ENCODE measurements at regions not wholly inside any gene's neighbourhood (a gene's known extent, or its start where the extent isn't known, plus 50 kb on each side); places are given as distances from the start of the nearest gene placed in this dataset.

DNA sequence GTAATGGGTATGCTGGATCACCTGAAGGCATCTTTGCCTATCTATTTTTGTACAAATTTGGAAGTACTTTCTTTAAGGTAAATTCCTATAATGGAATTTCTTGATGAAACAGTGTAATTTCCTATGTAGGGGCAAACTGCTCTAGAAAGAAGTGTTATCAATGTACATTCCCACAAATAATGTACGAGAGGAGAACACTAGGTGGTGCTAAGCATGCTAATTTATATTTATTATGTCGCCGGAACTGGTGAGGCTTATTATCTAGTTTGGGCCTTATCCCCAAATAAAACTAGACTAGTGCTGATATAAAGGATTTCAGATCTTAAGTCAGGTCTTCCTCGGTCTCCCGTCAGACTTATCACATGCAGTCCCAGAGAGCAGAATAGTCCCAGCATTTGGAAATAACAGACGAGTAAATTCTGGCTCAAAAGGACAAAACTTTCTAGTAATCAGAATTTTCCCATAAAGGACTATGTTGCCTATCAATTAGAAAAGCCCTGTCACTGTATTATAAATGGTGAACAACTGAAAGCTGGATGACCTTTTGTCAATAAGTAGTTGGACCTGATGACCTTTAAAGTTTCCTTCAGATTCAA, 86.9 kb upstream of the RBBP8 start:
- intact Hi-C loops (cut with DNase I), result no loop called here

DNA sequence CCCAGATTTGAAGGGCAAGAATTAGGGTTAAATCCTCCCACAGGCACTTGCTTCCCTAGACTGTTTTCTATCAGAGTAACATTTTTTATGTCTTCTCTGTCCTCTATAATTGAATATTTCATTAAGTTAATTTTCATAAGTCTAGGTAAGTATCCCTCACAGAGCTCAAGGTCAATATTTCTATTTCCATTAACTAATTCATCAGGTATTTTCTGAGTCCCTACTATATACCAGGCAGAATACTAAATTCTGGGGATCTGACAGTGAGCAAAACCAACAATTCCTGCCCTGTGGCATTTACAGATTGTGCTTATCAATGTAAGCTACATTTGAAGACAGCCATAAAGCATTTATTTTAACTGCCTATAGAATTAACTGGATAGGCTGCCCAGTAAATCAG, 86.4 kb upstream of the RBBP8 start:
- DNase-seq (ENCODE audit: low spot score), result no peak
- intact Hi-C loops (cut with DNase I), result no loop called here

More for the DNA sequence above, 86.9 kb upstream of the RBBP8 start:
- no peak for DNase-seq (ENCODE audit: low spot score)

DNA sequence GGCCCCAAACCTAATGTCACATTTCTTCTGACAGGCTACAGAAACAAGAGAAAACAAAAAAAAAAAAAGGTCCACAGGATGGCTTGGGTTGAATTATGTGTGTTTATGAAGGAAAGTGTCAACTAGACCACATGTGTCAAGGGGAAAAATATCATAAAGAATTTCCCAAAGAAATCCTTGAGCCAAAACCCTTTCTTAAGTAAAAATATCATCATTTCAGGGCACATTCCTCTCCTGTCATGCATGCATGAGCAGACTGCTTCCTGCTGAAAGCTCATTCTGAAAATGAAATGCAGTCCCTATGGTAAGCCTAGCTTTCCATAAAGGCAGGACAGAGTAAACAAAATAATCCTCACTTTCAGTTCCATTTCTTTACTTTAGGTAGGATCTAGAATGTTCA, 85.7 kb upstream of the RBBP8 start:
- intact Hi-C loops (cut with DNase I), result no loop called here

GRCh38 chr18:22847867-22848451, 85.2 kb upstream of the RBBP8 start:
- DNase-seq (ENCODE audit: low spot score), result no peak
- intact Hi-C loops (cut with DNase I), result no loop called here

More for the DNA sequence above, 85.7 kb upstream of the RBBP8 start:
- no peak for DNase-seq (ENCODE audit: low spot score)

DNA sequence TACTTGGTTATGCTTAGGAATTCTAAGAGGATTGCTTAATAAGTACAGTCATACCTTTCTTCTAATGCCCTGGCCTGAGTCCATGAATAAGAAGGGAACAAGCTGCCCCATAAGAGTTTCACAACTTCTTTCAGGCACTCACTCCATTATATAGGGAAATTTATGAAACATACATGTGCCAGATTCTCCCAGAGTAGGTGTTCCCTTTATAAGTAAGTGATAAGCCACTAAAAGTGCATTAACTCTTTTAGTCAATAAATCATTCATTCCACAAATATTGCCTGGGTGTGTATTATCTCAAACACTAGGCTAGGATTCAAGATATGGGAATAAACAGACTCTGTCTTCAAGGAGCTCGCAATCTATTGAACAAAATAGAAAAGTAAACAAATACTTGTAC, 84.5 kb upstream of the RBBP8 start:
- intact Hi-C loops (cut with DNase I), result no loop called here
- DNase-seq (ENCODE audit: low spot score), result no peak

DNA sequence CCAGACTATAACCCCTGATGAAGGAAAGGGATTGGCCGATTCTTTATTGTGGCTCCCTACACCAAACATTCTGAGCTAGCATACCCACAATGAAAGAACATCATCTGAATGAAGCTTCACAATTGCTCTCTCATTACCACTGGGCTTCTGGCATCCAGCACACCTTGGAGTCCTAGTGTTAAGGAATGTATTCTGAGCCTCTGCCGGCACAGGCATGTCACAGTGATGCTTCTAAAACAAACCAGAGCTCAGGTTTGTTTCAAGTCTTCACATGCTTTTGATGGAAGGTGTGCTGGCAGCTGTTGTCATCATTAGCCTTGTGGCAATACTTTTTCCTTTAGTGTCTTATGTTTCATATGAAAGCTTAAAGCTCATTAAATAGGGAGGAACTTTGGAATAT, 76.3 kb upstream of the RBBP8 start:
- intact Hi-C loops (cut with DNase I), result no loop called here
- DNase-seq (ENCODE audit: low spot score), result no peak

DNA sequence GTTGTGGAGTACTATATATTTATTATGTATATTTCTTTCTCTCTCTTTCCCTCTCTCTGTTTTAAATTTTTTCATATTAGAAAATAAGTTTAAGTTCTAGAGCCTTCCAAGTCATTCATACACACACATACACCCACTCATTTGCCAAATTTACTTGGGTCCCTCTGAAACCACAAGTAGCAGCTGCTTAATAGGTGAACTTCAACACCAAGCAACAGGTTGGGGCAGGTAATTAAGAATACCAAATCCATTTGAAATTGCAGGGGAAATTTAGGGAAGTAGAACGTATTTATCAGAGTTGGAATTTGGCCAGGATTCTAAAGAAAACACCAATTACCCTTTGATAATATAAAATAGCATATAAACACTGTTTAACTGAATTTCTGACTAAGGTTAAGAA, 75.0 kb upstream of the RBBP8 start:
- DNase-seq (ENCODE audit: low spot score), result no peak
- intact Hi-C loops (cut with DNase I), result no loop called here

DNA sequence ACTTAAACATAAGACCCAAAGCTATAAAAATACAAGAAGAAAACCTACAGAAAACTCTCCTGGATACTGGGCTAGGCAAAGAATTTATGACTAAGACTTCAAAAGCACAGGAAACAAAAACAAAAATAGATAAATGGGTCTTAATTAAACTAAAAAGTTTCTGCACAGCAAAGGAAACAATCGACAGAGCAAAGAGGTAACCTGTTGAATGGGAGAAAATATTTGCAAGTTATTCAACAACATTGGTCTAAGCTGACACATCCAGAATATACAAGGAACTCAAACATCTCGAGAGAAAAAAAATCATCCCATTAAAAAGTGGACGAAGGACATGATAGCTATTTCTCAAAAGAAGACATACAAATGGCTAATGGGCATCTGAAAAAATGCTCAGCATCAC, 72.3 kb upstream of the RBBP8 start:
- intact Hi-C loops (cut with DNase I), result no loop called here
- DNase-seq (ENCODE audit: low spot score), result no peak

DNA sequence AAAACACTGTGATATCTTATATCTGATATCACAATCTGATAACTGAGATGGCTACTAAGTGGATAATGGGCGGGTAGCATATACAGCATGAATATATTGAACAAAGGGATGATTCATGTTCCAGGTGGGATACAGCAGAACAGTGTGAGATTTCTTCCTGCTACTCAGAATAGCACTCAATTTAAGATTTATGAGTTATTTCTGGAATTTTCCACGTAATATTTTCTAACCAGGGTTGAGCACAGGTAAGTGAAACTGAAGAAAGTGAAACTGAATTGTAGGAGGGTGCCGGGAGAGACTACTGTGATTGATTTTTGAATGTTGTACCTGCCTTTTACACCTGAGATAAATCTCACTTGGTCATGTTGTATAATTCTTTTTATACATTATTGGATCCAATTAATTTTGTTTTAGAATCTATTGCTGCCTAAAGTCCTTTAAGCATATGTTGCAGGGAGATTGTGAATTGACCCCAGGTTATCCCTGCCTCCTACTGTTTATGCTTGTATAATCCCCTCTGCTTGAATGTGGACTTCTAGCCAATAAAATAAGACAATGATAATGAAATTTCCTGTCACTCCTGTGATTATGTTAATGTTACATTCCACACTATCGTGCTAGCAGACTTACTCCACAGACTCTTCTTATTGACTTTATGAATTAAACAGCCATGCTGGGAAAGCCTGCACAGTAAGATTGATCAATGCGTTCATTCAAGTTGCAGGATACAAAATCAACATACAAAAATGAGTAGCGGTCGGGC, 67.6 kb upstream of the RBBP8 start:
- no peak for DNase-seq (ENCODE audit: low spot score)
- intact Hi-C loops (cut with DNase I), result no loop called here

DNA sequence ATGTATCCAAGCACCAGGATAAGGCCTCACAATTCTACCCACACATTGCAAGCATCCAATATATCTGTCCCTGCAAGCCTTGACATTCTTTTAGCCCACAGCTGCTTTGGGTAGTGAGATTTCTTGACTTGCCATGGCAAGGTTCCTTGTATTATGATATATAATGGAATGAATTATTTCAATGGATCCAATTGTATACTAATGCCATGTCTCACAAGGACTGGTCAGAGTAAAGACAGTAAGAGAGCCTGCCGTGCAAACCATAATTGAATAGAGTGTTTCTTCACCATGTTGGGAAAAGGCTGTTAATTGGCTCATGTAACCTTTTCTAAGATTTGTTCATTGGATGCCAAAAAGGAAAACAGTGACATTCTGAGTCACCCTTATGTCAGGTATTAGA, 64.3 kb upstream of the RBBP8 start:
- no peak for DNase-seq (ENCODE audit: low spot score)
- intact Hi-C loops (cut with DNase I), result no loop called here

DNA sequence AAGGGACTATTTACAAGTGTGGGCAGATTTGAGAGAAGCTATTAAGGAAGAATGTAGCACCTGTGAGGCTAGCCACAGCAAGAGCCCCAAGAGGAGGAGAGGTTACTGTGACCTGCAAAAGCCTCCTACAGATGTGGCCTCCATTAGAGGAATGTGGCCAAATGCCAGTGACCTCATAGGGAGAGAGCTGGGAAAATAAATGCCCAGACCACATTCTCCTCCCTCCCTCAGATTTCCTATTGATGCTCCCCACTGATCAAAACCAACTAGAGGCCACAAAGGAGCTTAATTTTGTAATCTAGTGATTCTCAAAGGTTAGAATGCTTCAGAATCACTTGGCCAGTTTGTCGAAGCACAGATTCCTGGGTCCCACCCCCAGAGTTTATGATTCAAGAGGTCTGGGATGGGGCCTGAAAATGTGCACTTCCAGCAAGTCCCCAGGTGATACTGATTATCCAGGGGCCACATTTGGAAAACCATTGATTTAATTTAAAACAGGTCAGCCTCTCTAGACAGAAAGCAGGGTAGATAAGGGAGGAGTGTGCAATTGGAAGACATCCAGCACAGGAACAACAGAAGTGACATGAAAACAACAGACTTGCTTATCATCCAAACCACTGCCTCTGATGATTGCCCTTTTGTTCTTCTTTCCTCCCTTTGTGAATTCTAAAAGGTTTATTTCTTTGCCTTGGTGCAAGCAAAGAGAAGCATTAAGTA, 61.2 kb upstream of the RBBP8 start:
- DNase-seq (ENCODE audit: low spot score), result no peak
- intact Hi-C loops (cut with DNase I), result no loop called here

GRCh38 chr18:22872900-22873537, 60.1 kb upstream of the RBBP8 start:
- DNase-seq (ENCODE audit: low spot score), result no peak
- intact Hi-C loops (cut with DNase I), result no loop called here

DNA sequence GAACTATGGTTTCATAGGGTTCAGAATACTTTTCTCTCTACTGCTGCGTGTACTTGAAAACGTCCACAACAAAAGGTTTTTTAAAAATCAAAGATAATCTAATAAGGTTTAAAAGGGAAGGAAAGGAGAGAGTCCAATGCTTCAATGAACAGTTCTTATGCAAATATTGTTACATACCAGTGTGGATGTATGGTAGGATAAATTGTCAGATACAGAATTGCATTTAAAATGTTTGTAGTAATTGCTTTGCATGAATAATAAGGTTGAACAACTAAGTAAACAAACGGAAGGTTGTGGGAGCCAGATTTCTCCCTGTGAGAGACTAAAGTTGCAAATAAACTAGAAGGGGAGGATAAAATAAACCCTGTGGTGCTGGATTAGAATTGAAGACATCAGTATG, 53.8 kb upstream of the RBBP8 start:
- intact Hi-C loops (cut with DNase I), result no loop called here
- DNase-seq (ENCODE audit: low spot score), result no peak

GRCh38 chr18:22882084-22882483, 51.0 kb upstream of the RBBP8 start:
- intact Hi-C loops (cut with DNase I), result no loop called here
- DNase-seq (ENCODE audit: low spot score), result no peak

GRCh38 chr18:22883179-22883578, 49.9 kb upstream of the RBBP8 start:
- intact Hi-C loops (cut with DNase I), result no loop called here

More at GRCh38 chr18:22883179-22883578, 49.9 kb upstream of the RBBP8 start:
- DNase-seq (ENCODE audit: low spot score), result no peak
